ENCODE measurements at regions not wholly inside any gene's neighbourhood (a gene's known extent, or its start where the extent isn't known, plus 50 kb on each side); places are given as distances from the start of the nearest gene placed in this dataset.
"Not testable (repeated sequence)": the region's sequence is repeated elsewhere in the genome, so short reads cannot be mapped to it uniquely, and the experiment has no call there.

GRCh38 chr7:67463983-67464382 is 467.4 kb downstream of the TYW1 start:
- DNase-seq (ENCODE audit: low read depth in 2 of 3, low spot score in 2 of 3): no peak

GRCh38 chr7:67466109-67466508 is 469.5 kb downstream of the TYW1 start:
- DNase-seq (ENCODE audit: low read depth in 2 of 3, low spot score in 2 of 3): no peak

- DNase-seq (ENCODE audit: low read depth in 2 of 3, low spot score in 2 of 3): no peak
These were observed 473.7 kb downstream of the TYW1 start for GRCh38 chr7:67470256-67470751.

- no peak for DNase-seq (ENCODE audit: low read depth in 2 of 3, low spot score in 2 of 3)
These were observed 478.7 kb downstream of the TYW1 start for GRCh38 chr7:67475293-67475692.

- DNase-seq (ENCODE audit: low read depth in 2 of 3, low spot score in 2 of 3): no peak
These were observed 481.4 kb downstream of the TYW1 start for GRCh38 chr7:67478066-67478465.

GRCh38 chr7:67484244-67484751 is 487.7 kb downstream of the TYW1 start:
- no peak for DNase-seq (ENCODE audit: low read depth in 2 of 3, low spot score in 2 of 3)

GRCh38 chr7:67486401-67486800 is 489.8 kb downstream of the TYW1 start:
- no peak for DNase-seq (ENCODE audit: low read depth in 2 of 3, low spot score in 2 of 3)

GRCh38 chr7:67487316-67487715 is 490.7 kb downstream of the TYW1 start:
- DNase-seq (ENCODE audit: low read depth in 2 of 3, low spot score in 2 of 3): no peak

GRCh38 chr7:67489881-67490280 is 493.2 kb downstream of the TYW1 start:
- no peak for DNase-seq (ENCODE audit: low read depth in 2 of 3, low spot score in 2 of 3)

GRCh38 chr7:67493366-67493765 is 496.7 kb downstream of the TYW1 start:
- DNase-seq (ENCODE audit: low read depth in 2 of 3, low spot score in 2 of 3): no peak

GRCh38 chr7:67496589-67496988 is 500.0 kb downstream of the TYW1 start:
- no peak for DNase-seq (ENCODE audit: low read depth in 2 of 3, low spot score in 2 of 3)

GRCh38 chr7:67497914-67498313 is 501.3 kb downstream of the TYW1 start:
- DNase-seq (ENCODE audit: low read depth in 2 of 3, low spot score in 2 of 3): not testable (repeated sequence)

GRCh38 chr7:67502929-67503328 is 506.3 kb downstream of the TYW1 start:
- no peak for DNase-seq (ENCODE audit: low read depth in 2 of 3, low spot score in 2 of 3)

GRCh38 chr7:67505449-67505848 is 508.8 kb downstream of the TYW1 start:
- no peak for DNase-seq (ENCODE audit: low read depth in 2 of 3, low spot score in 2 of 3)

GRCh38 chr7:67512481-67512880 is 515.8 kb downstream of the TYW1 start:
- no peak for DNase-seq (ENCODE audit: low read depth in 2 of 3, low spot score in 2 of 3)

GRCh38 chr7:67518580-67518979 is 521.9 kb downstream of the TYW1 start:
- DNase-seq (ENCODE audit: low read depth in 2 of 3, low spot score in 2 of 3): no peak

- DNase-seq (ENCODE audit: low read depth in 2 of 3, low spot score in 2 of 3): no peak
These were observed 522.5 kb downstream of the TYW1 start for GRCh38 chr7:67519171-67519570.

GRCh38 chr7:67522504-67522903 is 525.9 kb downstream of the TYW1 start:
- no peak for DNase-seq (ENCODE audit: low read depth in 2 of 3, low spot score in 2 of 3)

GRCh38 chr7:67523713-67524112 is 527.1 kb downstream of the TYW1 start:
- DNase-seq (ENCODE audit: low read depth in 2 of 3, low spot score in 2 of 3): no peak

- DNase-seq (ENCODE audit: low read depth in 2 of 3, low spot score in 2 of 3): no peak
These were observed 529.0 kb downstream of the TYW1 start for GRCh38 chr7:67525588-67525987.

GRCh38 chr7:67535241-67535989 is 538.8 kb downstream of the TYW1 start:
- no peak for DNase-seq (ENCODE audit: low read depth in 2 of 3, low spot score in 2 of 3)

- DNase-seq (ENCODE audit: low read depth in 2 of 3, low spot score in 2 of 3): no peak
These were observed 546.3 kb downstream of the TYW1 start for GRCh38 chr7:67542916-67543315.

All from activated CD8-positive, alpha-beta memory T cell treated with anti-CD3 and anti-CD28 coated beads for 48 hours (primary cell).